ENCODE measurements at regions not wholly inside any gene's neighbourhood (a gene's known extent, or its start where the extent isn't known, plus 50 kb on each side); places are given as distances from the start of the nearest gene placed in this dataset. TPM values are rescaled to one million over a fixed set of nuclear protein-coding genes. Genes with fewer than 3 reads are reported as not detected.

- 0% methylated on average over 1 of the region's 1 CpG for WGBS (ENCODE audit: insufficient coverage, insufficient replicate concordance, low lambda C conversion rate, missing lambda C conversion rate)
- H3K79me2 ChIP-seq (ENCODE audit: control insufficient read depth, insufficient read depth, low read length) = no peaks in the 10 kb centered on the region
- no peaks in the 10 kb centered on the region for H3K27me3 ChIP-seq (replicated peaks in 1 of 2; ENCODE audit: control insufficient read depth in 2 of 2, insufficient read depth in 2 of 2, low read length in 1 of 2)
- RAD21 ChIA-PET (ENCODE audit: unreplicated experiment) = no interaction called here
- intact Hi-C loops (cut with micrococcal nuclease; ENCODE audit: unreplicated experiment) (no loop called here), in situ Hi-C loops (cut with MboI) (no loop called here)
- DNase-seq (ENCODE audit: low read depth, low spot score) (no peak), FAIRE-seq (no peak), ATAC-seq (no peak)
- no peak overlapping the region for H3K4me3 ChIP-seq
- CTCF ChIA-PET = no interaction called here
- no peak overlapping the region for H3K9ac ChIP-seq (ENCODE audit: control insufficient read depth, insufficient read depth, low read length)
- BruUV-seq (replicated peaks) = no TSS peak
- H3K27ac ChIP-seq (ENCODE audit: control insufficient read depth, insufficient read depth) = no peak overlapping the region
- H4K20me1 ChIP-seq (ENCODE audit: control insufficient read depth, insufficient read depth) = no peaks in the 10 kb centered on the region
- no peaks in the 10 kb centered on the region for H3K9me3 ChIP-seq (replicated peaks; ENCODE audit: control insufficient read depth, insufficient read depth, low read length)
- POLR2A ChIA-PET = no interaction called here
- no peaks in the 10 kb centered on the region for H3K36me3 ChIP-seq (ENCODE audit: control insufficient read depth in 2 of 2, insufficient read depth in 2 of 2, low read length in 1 of 2)
- SMC1A ChIA-PET (ENCODE audit: uncharacterized antibody, unreplicated experiment) = no interaction called here
- no peaks in the 10 kb centered on the region for H3K4me1 ChIP-seq (ENCODE audit: control insufficient read depth, insufficient read depth, low read length)
- H2AFZ ChIP-seq (ENCODE audit: control insufficient read depth, low read depth, low read length) = no peak overlapping the region
- no peak for TF ChIP-seq HSF1 (IDR thresholded peaks at IDR 0.05; ENCODE audit: low read depth, low read length)
- no peak for TF ChIP-seq ETV6 (conservative IDR thresholded peaks at IDR 0.05 in 1 of 2, IDR thresholded peaks at IDR 0.05 in 1 of 2; ENCODE audit: borderline replicate concordance in 1 of 2, low read depth in 1 of 2)
- TF ChIP-seq IRF3 (IDR thresholded peaks at IDR 0.05) = no peak
- no peak for TF ChIP-seq BCL11A (IDR thresholded peaks at IDR 0.05; ENCODE audit: low read depth, low read length)
- TF ChIP-seq SMC3 (IDR thresholded peaks at IDR 0.05; ENCODE audit: borderline replicate concordance, low read length) = no peak
- no peak for TF ChIP-seq ZNF274 (IDR thresholded peaks at IDR 0.05; ENCODE audit: insufficient read depth, insufficient read length)
- TF ChIP-seq MLLT1 (IDR thresholded peaks at IDR 0.05) = no peak
- no peak for TF ChIP-seq WRNIP1 (IDR thresholded peaks at IDR 0.05; ENCODE audit: borderline replicate concordance, low read depth, low read length)
- TF ChIP-seq TAF1 (IDR thresholded peaks at IDR 0.05; ENCODE audit: borderline replicate concordance, low read depth, low read length) = no peak
- TF ChIP-seq BACH1 (IDR thresholded peaks at IDR 0.05; ENCODE audit: borderline replicate concordance) = no peak
- no peak overlapping the region for H3K4me2 ChIP-seq (ENCODE audit: control insufficient read depth, insufficient read depth)
Measured at GRCh38 chr4:168039593-168039992, 52.7 kb upstream of the ANXA10 start.

Small RNA genes lying in the stretch of these regions (small RNA-seq; reads per million reads assigned to genes)
- not detected for gene RN7SL776P

All from GM12878 (cell line).